ENCODE measurements at regions not wholly inside any gene's neighbourhood (a gene's known extent, or its start where the extent isn't known, plus 50 kb on each side); places are given as distances from the start of the nearest gene placed in this dataset.

- no peak for DNase-seq
Observed at GRCh38 chr4:163878336-163879121, 384.0 kb downstream of the TMA16 start.

GRCh38 chr4:163892417-163892816 lies 397.9 kb downstream of the TMA16 start:
- no peak for DNase-seq

GRCh38 chr4:163895378-163896005 lies 401.0 kb downstream of the TMA16 start:
- DNase-seq: no peak

- DNase-seq: no peak
Observed at GRCh38 chr4:163901319-163901718, 406.8 kb downstream of the TMA16 start.

GRCh38 chr4:163902417-163902816 lies 407.9 kb downstream of the TMA16 start:
- no peak for DNase-seq

GRCh38 chr4:163911891-163912290 lies 417.4 kb downstream of the TMA16 start:
- no peak for DNase-seq

GRCh38 chr4:163913571-163913970 lies 419.1 kb downstream of the TMA16 start:
- no peak for DNase-seq

- no peak for DNase-seq
Observed at GRCh38 chr4:163915896-163916295, 421.4 kb downstream of the TMA16 start.

GRCh38 chr4:163920426-163920825 lies 425.9 kb downstream of the TMA16 start:
- DNase-seq: no peak

- no peak for DNase-seq
Observed at GRCh38 chr4:163922302-163922701, 427.8 kb downstream of the TMA16 start.

- no peak for DNase-seq
Observed at GRCh38 chr4:163923092-163923491, 428.6 kb downstream of the TMA16 start.

- DNase-seq: no peak
Observed at GRCh38 chr4:163930086-163930485, 435.6 kb downstream of the TMA16 start.

- no peak for DNase-seq
Observed at GRCh38 chr4:163932504-163932903, 438.0 kb downstream of the TMA16 start.

GRCh38 chr4:163939597-163939996 lies 445.1 kb downstream of the TMA16 start:
- no peak for DNase-seq

- DNase-seq: no peak
Observed at GRCh38 chr4:163941221-163941905, 446.9 kb downstream of the TMA16 start.

- DNase-seq: no peak
Observed at GRCh38 chr4:163948920-163949455, 454.5 kb downstream of the TMA16 start.

GRCh38 chr4:163949976-163950601 lies 455.6 kb downstream of the TMA16 start:
- DNase-seq: no peak

GRCh38 chr4:163955288-163955687 lies 460.8 kb downstream of the TMA16 start:
- no peak for DNase-seq

GRCh38 chr4:163958751-163959150 lies 464.3 kb downstream of the TMA16 start:
- DNase-seq: no peak

- DNase-seq: no peak
Observed at GRCh38 chr4:163959932-163960331, 465.4 kb downstream of the TMA16 start.

- no peak for DNase-seq
Observed at GRCh38 chr4:163966612-163967011, 472.1 kb downstream of the TMA16 start.

GRCh38 chr4:163967263-163967662 lies 472.8 kb downstream of the TMA16 start:
- DNase-seq: no peak

- no peak for DNase-seq
Observed at GRCh38 chr4:163967710-163968109, 473.2 kb downstream of the TMA16 start.

Measured in suppressor macrophage (primary cell).